H9 (cell line): ENCODE measurements at regions not wholly inside any gene's neighbourhood (a gene's known extent, or its start where the extent isn't known, plus 50 kb on each side); places are given as distances from the start of the nearest gene placed in this dataset.

Experiments used
- DNase-seq: peaks from one replicate; pipeline ENCODE4 v3.0.0-alpha.2; 2017
- H2AFZ ChIP-seq: one replicate; pipeline ENCODE4 v1.6.1; 2013; ENCODE audit warnings: mild to moderate bottlenecking, low read length, control low read depth, moderate library complexity
- H2AK5ac ChIP-seq: 2 replicates; pipeline ENCODE4 v1.6.1; 2013; ENCODE audit warnings: low read length, control low read depth, mixed read lengths; ENCODE audit not compliant: insufficient read length
- H2BK120ac ChIP-seq: one replicate; pipeline ENCODE4 v1.6.1; 2013; ENCODE audit warnings: low read depth, mild to moderate bottlenecking, low read length, control low read depth, inconsistent platforms; ENCODE audit not compliant: poor library complexity, severe bottlenecking
- H2BK12ac ChIP-seq: 2 replicates; pipeline ENCODE4 v1.6.1; 2013; ENCODE audit warnings: low read length, control low read depth, mixed read lengths, low read depth; ENCODE audit not compliant: insufficient read length
- H2BK15ac ChIP-seq: 2 replicates; pipeline ENCODE4 v1.6.1; 2013; ENCODE audit warnings: low read depth, low read length, control low read depth
- H2BK20ac ChIP-seq: one replicate; pipeline ENCODE4 v1.6.1; 2013; ENCODE audit warnings: low read depth, mild to moderate bottlenecking, low read length, control low read depth, inconsistent platforms; ENCODE audit not compliant: poor library complexity, severe bottlenecking
- H2BK5ac ChIP-seq: 2 replicates; pipeline ENCODE4 v1.6.1; 2013; ENCODE audit warnings: low read length, control low read depth, mixed read lengths; ENCODE audit not compliant: insufficient read length
- H3K14ac ChIP-seq: 2 replicates; pipeline ENCODE4 v1.6.1; 2013; ENCODE audit warnings: low read length, control low read depth; ENCODE audit not compliant: insufficient read depth
- H3K18ac ChIP-seq: 2 replicates; pipeline ENCODE4 v1.6.1; 2013; ENCODE audit warnings: low read depth, mild to moderate bottlenecking, mixed read lengths, low read length, control low read depth; ENCODE audit not compliant: insufficient read length
- H3K23ac ChIP-seq: 2 replicates; pipeline ENCODE4 v1.6.1; 2013; ENCODE audit warnings: low read length, control low read depth, mixed read lengths, low read depth; ENCODE audit not compliant: insufficient read length
- H3K23me2 ChIP-seq: 2 replicates; pipeline ENCODE4 v1.6.1; 2013; ENCODE audit warnings: low read depth, mild to moderate bottlenecking, mixed read lengths, low read length, control low read depth; ENCODE audit not compliant: insufficient read length, poor library complexity, severe bottlenecking
- H3K27ac ChIP-seq: 2 replicates; pipeline ENCODE4 v1.5.1; 2013; ENCODE audit warnings: low read length, control low read depth, mixed read lengths, low read depth; ENCODE audit not compliant: insufficient read length
- H3K27me3 ChIP-seq: 2 replicates; pipeline ENCODE4 v1.6.1; 2013; ENCODE audit warnings: low read length, control low read depth, inconsistent platforms; ENCODE audit not compliant: insufficient read depth
- H3K4ac ChIP-seq: 2 replicates; pipeline ENCODE4 v1.6.1; 2013; ENCODE audit warnings: low read depth, mild to moderate bottlenecking, control low read depth, inconsistent platforms, low read length, moderate library complexity
- H3K4me1 ChIP-seq: 2 replicates; pipeline ENCODE4 v1.6.1; 2013; ENCODE audit warnings: low read length, control low read depth, inconsistent platforms; ENCODE audit not compliant: insufficient read depth
- H3K4me2 ChIP-seq: 2 replicates; pipeline ENCODE4 v1.6.1; 2013; ENCODE audit warnings: low read length, control low read depth, mixed read lengths; ENCODE audit not compliant: insufficient read length, insufficient read depth
- H3K56ac ChIP-seq: 2 replicates; pipeline ENCODE4 v1.6.1; 2013; ENCODE audit warnings: low read depth, mild to moderate bottlenecking, mixed read lengths, low read length, control low read depth; ENCODE audit not compliant: insufficient read length
- H3K79me1 ChIP-seq: 2 replicates; pipeline ENCODE4 v1.6.1; 2013; ENCODE audit warnings: low read depth, mild to moderate bottlenecking, moderate library complexity, low read length, control low read depth, inconsistent platforms; ENCODE audit not compliant: insufficient read depth, poor library complexity, severe bottlenecking
- H3K79me2 ChIP-seq: 2 replicates; pipeline ENCODE4 v1.6.1; 2013; ENCODE audit warnings: low read length, control low read depth, inconsistent platforms; ENCODE audit not compliant: insufficient read depth
- H3K9ac ChIP-seq: 2 replicates; pipeline ENCODE4 v1.6.1; 2013; ENCODE audit warnings: low read length, control low read depth, mixed read lengths; ENCODE audit not compliant: insufficient read length; ENCODE audit errors: extremely low read depth
- H3K9me3 ChIP-seq: one replicate; pipeline ENCODE4 v1.6.1; 2013; ENCODE audit warnings: low read depth, low read length, inconsistent platforms; ENCODE audit not compliant: control insufficient read depth
- H3T11ph ChIP-seq: one replicate; pipeline ENCODE4 v1.6.1; 2013; ENCODE audit warnings: mild to moderate bottlenecking, low read length, control low read depth, inconsistent platforms
- H4K20me1 ChIP-seq: one replicate; pipeline ENCODE4 v1.6.1; 2013; ENCODE audit not compliant: control insufficient read depth, insufficient read length, insufficient read depth
- H4K5ac ChIP-seq: 2 replicates; pipeline ENCODE4 v1.6.1; 2013; ENCODE audit warnings: low read depth, mild to moderate bottlenecking, mixed read lengths, low read length, control low read depth; ENCODE audit not compliant: insufficient read length
- H4K8ac ChIP-seq: replicated peaks from 2 replicates; pipeline ENCODE4 v1.6.1; 2013; ENCODE audit warnings: low read length, control low read depth, mixed read lengths, low read depth; ENCODE audit not compliant: insufficient read length
- H4K91ac ChIP-seq: 2 replicates; pipeline ENCODE4 v1.6.1; 2013; ENCODE audit warnings: low read depth, mild to moderate bottlenecking, moderate library complexity, mixed read lengths, low read length, control low read depth; ENCODE audit not compliant: insufficient read length
- H3K27ac Mint-ChIP-seq, 3 experiments: 2 replicates in 2 of 3; 3 replicates in 1 of 3; pipeline ENCODE4 v1.8.0; 2020 to 2021; ENCODE audit warnings: mixed read lengths in 3 of 3, mild to moderate bottlenecking in 1 of 3, moderate library complexity in 1 of 3
- H3K27me3 Mint-ChIP-seq: 2 replicates; pipeline ENCODE4 v1.8.0; 2021; ENCODE audit warnings: low read depth, mild to moderate bottlenecking, moderate library complexity, mixed read lengths
- H3K36me3 Mint-ChIP-seq, 3 experiments: 2 replicates in 2 of 3; 3 replicates in 1 of 3; pipeline ENCODE4 v1.8.0; 2020 to 2021; ENCODE audit warnings: low read depth in 3 of 3, mixed read lengths in 3 of 3; ENCODE audit not compliant: insufficient read depth in 1 of 3
- H3K4me1 Mint-ChIP-seq, 2 experiments: 2 replicates each; pipeline ENCODE4 v1.8.0; 2020; ENCODE audit warnings: mixed read lengths in 2 of 2
- H3K4me3 Mint-ChIP-seq, 2 experiments: 2 replicates in 1 of 2; 3 replicates in 1 of 2; pipeline ENCODE4 v1.8.0; 2020 to 2021; ENCODE audit warnings: mild to moderate bottlenecking in 2 of 2, mixed read lengths in 2 of 2, moderate library complexity in 1 of 2
- H3K9me3 Mint-ChIP-seq, 2 experiments: 2 replicates in 1 of 2; 3 replicates in 1 of 2; pipeline ENCODE4 v1.8.0; 2020; ENCODE audit warnings: mild to moderate bottlenecking in 2 of 2, mixed read lengths in 2 of 2, moderate library complexity in 1 of 2
- WGBS: extraction: QIAGEN DNeasy Blood & Tissue Kit; methylation state at CpG from one replicate; pipeline ENCODE4 v1.1.7; 2013; ENCODE audit warnings: missing lambda C conversion rate, low lambda C conversion rate, mixed read lengths; ENCODE audit not compliant: insufficient read length; ENCODE audit errors: extremely low coverage; 5-methylcytosine and 5-hydroxymethylcytosine counted together
- TF ChIP-seq, protein P1 (sequence below): fragments of 200-600 bp; sonication (generic); conservative IDR thresholded peaks from 3 replicates; pipeline ENCODE4 v1.8.0; 2021; ENCODE audit warnings: antibody characterized with exemption, mild to moderate bottlenecking

DNA sequence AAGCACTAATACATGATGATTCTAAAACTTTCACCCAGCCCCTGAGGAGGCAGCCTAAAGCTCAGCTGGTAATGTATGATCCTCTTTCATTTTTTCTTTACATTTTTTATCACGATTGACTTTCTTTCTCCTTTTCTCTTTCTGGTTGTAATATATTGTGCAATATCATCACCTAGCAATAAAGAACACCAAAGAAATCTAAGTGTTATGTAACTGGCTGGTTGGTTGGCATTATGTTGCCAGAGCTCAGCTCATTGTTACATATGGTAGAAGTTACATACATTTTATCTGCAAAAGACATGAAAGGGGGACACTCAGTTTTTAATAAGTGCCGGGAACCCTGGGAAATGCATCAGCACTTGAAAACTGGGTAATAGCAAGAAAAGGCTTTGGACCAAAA lies 432.1 kb upstream of the DDI1 start:
- no CpG with 5 or more reads among the region's 2 CpGs for WGBS

More for the DNA sequence above, 432.1 kb upstream of the DDI1 start:
- no peak overlapping the region for H3K27ac ChIP-seq
- H3K23me2 ChIP-seq: no peaks in the 10 kb centered on the region
- no peak overlapping the region for H2BK15ac ChIP-seq
- H3K27ac Mint-ChIP-seq: no peak overlapping the region
- TF ChIP-seq, protein P1, sequence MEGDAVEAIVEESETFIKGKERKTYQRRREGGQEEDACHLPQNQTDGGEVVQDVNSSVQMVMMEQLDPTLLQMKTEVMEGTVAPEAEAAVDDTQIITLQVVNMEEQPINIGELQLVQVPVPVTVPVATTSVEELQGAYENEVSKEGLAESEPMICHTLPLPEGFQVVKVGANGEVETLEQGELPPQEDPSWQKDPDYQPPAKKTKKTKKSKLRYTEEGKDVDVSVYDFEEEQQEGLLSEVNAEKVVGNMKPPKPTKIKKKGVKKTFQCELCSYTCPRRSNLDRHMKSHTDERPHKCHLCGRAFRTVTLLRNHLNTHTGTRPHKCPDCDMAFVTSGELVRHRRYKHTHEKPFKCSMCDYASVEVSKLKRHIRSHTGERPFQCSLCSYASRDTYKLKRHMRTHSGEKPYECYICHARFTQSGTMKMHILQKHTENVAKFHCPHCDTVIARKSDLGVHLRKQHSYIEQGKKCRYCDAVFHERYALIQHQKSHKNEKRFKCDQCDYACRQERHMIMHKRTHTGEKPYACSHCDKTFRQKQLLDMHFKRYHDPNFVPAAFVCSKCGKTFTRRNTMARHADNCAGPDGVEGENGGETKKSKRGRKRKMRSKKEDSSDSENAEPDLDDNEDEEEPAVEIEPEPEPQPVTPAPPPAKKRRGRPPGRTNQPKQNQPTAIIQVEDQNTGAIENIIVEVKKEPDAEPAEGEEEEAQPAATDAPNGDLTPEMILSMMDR: no peak
- H3K4me3 Mint-ChIP-seq: no peak overlapping the region
- H2AFZ ChIP-seq: no peak overlapping the region
- no peak overlapping the region for H3K4me2 ChIP-seq
- no peaks in the 10 kb centered on the region for H3K79me1 ChIP-seq
- H3K4me1 ChIP-seq: no peaks in the 10 kb centered on the region
- no peaks in the 10 kb centered on the region; a peak in 1 of 5 replicates for H3K9me3 Mint-ChIP-seq
- no peak overlapping the region for H3K56ac ChIP-seq
- H3K23ac ChIP-seq: no peak overlapping the region
- no peak overlapping the region for H3T11ph ChIP-seq
- no peak overlapping the region for H4K8ac ChIP-seq
- H2AK5ac ChIP-seq: no peak overlapping the region
- H3K14ac ChIP-seq: no peak overlapping the region
- no peak overlapping the region for H2BK20ac ChIP-seq
- H3K4ac ChIP-seq: no peak overlapping the region
- no peaks in the 10 kb centered on the region for H3K79me2 ChIP-seq
- no peak for DNase-seq
- H4K5ac ChIP-seq: no peak overlapping the region
- H4K20me1 ChIP-seq: no peaks in the 10 kb centered on the region
- no peak overlapping the region for H2BK12ac ChIP-seq
- no peaks in the 10 kb centered on the region for H3K9me3 ChIP-seq
- no peaks in the 10 kb centered on the region for H3K27me3 ChIP-seq
- H2BK5ac ChIP-seq: no peak overlapping the region
- H4K91ac ChIP-seq: no peak overlapping the region
- H3K4me1 Mint-ChIP-seq: peaks cover 0 to 2% of the 10 kb centered on the region in 2 experiments; a peak in 1 of 4 replicates
- no peak overlapping the region for H3K18ac ChIP-seq
- H3K9ac ChIP-seq: no peak overlapping the region
- no peak overlapping the region for H2BK120ac ChIP-seq
- H3K27me3 Mint-ChIP-seq: no peaks in the 10 kb centered on the region
- H3K36me3 Mint-ChIP-seq: peaks cover 0 to 2% (median 0%) of the 10 kb centered on the region in 3 experiments; a peak in 3 of 7 replicates
